GM18907 (cell line): ENCODE measurements at regions not wholly inside any gene's neighbourhood (a gene's known extent, or its start where the extent isn't known, plus 50 kb on each side); places are given as distances from the start of the nearest gene placed in this dataset.

Source experiments
- ATAC-seq: cut with Tn5 transposase; IDR thresholded peaks from one replicate; pipeline ENCODE4 v1.9.1; 2021; ENCODE audit warnings: mild to moderate bottlenecking, moderate library complexity; ENCODE audit not compliant: unreplicated experiment

DNA sequence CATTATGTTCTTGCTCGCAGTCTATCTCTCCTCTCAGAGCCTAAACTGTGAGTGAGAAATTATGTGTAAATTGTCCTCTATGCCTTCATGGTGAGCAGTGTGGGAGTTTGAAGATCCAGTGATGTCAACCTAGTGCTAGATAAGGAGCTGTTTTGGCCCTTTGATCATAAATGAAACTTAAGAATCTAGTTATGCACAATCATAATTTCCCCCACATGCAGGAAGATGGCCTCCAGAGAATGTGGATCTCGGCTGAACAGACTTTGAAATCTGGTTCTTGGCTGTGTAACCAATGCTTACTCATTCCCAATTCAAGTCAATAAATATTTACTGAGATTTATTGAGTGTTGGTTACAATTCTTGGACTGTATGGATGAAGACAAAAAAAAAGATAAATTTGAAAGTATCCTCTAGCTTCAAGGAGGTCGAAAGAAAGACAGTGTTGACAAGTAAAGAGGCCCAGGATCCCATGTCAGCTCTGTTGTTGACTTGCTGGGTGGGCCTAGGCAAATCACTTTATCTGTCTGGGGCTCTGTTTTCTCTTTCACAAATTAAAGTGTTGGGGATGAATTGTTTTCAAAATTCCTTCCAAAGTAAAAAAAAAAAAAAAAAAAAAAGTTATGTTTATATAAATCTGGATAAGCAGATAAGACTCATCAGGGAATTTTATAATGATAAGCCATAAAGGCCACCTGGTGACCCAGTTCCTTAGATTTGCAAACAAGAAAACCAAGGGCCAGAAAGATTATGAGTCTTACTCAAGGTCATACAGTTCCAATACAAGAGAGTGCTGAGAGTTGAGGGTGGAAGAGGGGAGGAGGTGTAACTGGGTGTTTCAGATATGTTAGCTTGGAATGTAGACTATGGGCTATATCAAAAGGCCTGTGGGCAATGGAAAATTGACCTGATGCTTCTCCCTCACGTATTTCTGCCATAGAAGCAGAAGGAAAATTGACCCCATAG, 969.9 kb downstream of the KCNMA1 start:
- no peak for ATAC-seq

DNA sequence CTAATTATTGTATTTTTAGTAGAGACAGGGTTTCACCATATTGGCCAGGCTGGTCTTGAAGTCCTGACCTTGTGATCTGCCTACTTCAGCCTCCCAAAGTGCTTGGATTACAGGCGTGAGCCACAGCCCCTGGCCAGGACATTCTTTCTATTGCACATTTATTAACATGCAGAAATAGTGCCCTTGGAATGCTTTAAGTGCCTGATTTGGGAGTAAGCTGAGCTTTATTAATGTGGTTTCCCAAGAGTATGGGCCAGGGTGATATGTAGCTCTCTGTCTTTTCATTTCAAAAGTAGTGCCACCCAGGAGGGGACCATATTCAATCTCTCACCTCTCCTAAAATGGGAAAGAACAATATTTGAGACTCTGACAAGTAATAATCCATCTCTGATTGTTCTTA, 970.7 kb downstream of the KCNMA1 start:
- ATAC-seq = no peak

DNA sequence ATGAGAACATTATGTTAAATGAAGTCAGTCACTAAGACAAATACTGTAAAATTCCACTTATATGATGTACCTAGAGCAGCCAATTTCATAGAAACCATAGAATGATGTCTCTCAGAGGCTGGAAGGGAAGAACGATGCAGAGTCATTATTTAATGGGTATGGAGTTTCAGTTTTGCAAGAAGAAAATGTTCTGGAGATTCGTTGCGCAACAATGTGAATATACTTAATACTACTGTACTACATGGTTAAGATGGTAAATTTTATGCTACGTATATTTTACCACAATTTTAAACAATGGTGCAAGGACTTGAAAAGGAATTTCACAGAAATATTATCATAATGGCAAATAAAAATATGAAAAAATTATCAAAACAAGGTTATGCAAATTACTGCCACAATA, 972.6 kb downstream of the KCNMA1 start:
- no peak for ATAC-seq

DNA sequence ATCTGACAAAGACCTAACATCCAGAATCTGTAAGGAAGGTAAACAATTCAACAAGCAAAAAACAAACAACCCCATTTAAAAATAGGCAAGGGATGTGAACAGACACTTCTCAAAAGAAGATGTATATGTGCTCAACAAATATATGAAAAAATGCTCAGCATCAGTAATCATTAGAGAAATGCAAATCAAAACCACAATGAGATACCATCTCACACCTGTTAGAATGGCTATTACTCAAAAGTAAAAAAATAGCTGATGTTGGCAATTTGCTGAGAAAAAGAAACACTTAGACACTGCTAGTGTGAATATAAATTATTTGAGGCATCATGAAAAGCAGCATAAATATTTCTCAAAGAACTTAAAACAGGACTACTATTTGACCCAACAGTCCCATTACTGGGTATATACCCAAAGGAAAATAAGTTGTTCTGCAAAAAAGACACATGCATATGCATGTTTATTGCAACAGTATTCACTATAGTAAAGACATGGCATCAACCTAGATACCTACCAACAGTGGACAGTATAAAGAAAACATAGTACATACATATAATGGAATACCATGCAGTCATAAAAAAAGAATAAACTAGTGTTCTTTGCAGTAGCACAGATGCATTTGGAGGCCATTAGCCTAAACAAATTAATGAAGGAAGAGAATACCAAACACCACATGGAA, 980.1 kb downstream of the KCNMA1 start:
- no peak for ATAC-seq

DNA sequence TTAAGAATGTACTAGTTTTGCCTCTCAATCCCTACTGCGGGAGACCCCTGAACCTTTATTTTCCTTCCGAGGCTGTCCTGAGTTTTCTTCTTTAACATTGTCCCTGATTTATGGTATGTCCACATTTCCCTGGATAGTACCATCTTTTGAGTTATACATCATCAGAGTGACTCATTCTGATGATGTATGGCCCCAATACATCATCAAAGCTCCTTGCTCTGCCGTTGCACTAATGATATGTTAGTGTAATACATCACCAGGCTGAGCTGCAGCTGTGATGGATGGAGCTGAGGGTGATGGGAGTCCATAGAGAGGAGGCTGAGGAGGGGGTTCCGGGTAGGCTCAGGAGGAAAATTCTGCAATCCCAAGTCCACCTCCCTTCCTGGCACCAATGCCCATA, 986.5 kb downstream of the KCNMA1 start:
- no peak for ATAC-seq

DNA sequence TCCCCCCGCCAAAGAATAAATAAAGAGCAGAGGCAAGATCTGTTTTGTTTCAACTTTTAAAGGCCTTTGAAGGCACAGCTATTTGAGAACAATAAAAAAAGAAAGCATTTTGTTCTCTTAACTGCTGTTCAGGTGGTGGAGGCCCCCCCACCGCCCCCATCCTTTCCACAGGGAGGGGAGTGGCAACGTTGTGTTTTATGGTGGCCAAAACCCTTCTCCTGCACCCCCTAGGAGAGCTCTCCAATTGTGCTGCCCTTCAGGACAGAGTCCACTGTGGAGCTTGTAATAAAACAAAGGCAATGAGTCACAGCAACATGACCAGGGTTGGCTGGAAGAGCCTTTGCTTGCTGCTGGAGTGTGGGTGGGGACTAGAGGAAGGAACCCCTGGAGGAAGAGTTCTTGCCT, 987.9 kb downstream of the KCNMA1 start:
- no peak for ATAC-seq

DNA sequence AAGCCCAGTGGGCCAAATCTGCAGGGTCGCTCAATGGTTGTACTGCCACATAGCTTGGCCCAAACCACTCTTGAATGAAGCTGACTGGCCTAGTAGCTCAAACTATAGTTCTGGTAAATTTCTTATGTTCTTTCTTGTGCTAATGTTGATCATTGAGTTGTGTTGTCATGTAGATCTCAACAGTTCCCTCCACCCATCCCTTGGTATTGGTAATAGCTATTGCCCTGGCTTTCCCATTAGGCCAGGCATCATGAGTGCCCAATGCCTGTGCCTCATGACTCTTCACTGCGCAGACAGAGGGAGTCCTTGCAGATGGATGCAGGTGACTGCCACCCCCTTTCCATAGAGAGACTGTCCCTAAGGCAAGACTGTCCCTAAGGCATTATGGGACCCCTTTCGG, 988.4 kb downstream of the KCNMA1 start:
- no peak for ATAC-seq

DNA sequence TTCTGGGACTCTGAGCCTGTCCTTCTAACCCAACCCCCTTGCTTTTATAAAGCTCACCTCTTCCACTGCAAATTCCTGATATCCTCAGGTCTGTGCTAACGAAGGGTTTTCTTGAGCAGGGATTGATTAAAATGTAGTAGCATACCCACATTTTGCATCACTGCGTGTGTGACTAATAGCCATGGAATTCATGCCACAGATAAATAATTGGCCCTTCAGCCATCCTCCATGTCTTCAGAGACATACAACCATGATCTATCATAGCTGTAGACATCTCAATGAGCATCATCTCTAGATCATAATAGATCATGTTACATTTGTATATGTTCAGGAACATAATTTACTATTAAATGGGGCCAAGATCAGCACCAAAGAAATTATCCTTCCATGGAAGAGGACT, 990.3 kb downstream of the KCNMA1 start:
- ATAC-seq = no peak

DNA sequence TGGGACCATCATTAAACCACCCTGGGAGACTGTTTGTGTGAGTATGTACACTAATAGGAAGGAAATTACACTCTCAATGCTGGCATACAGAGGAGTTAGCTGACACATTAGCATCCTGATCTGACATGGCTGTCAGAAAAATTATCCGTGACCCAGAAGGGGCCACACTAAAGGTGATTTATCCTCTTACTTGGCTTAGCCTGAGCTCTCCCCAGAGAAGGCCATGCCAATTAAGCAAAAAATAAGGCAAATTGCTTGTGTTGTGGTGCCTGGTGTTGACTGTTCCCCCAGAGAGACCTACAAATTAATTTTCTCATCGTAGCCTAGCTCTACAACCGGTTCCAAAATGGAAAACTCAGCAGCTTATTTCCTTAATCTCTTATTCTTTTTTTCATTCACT, 992.3 kb downstream of the KCNMA1 start:
- ATAC-seq = no peak

DNA sequence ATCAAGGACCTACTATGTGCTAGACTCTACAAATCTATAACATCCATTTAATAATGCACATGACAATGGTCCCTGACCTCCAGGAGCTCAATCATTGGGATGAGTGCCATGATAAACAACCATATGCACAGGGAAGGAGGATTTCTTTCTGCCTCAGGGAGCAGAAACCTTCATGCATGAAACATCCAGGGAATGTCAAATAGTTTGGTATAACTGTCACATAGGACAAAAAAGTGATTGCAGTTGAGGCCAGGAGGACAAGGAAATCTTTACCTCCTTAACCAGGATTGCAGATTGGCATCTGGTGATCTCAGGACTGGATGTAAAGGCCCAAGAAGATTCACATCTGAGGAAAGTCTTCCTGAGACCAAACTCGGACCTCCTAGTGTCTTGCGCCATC, 993.1 kb downstream of the KCNMA1 start:
- no peak for ATAC-seq

DNA sequence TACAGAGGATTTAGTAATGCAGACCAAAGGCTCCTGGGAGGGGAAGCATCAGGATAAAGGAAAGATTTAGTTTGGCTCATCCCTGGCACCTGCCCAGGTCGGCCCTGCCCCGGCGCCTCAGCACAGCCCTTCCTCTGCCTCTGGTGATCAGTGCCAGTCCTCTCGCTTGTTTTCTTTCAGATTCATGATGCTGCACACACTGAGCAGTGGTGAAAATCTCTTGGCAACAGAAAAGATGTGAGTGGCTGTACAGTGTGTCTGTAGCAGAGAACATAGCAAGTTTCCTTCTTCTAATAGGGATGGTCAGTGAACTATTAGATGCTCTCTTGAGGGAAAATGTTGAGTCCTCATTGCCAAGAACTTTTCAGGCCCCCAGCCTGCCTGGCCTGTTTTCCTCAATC, 994.1 kb downstream of the KCNMA1 start:
- ATAC-seq = no peak

DNA sequence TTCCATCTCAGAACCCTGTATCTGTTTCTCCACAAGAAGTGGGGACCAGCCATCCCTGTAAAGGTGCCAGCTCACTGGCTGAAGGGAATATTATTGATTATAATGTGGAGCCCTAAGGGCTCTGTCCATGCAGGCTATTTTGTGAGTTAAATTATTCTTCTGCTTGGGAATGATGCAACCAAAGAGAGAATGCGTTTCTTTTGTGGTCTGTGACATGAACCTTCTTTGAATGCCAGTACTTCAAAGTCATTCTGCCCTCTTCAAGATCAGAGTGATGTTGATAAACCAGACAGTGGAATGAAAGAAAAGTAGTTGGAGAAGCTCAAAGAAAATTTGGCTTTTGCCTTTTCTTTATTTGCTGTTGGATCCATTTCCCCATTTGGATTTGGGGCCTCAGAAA, 995.2 kb downstream of the KCNMA1 start:
- ATAC-seq = no peak

DNA sequence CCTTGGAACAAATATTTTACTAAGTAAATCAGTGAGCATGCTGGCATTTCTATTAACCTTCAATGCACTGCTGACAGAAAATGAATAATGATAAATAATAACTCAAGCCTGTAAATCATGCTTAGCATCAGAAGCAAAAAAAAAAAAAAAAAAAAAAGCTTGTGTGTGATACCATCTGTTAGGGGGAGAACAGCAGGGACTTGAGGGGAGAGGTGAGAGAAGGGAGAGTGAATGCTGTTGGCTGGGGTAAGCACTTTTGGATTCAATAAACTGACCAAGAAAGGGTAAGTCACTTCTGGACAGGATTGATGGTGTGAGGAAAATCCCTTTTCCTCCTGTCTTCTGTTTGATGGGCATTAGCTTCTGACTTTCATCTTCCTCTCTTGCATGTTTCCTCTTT, 996.4 kb downstream of the KCNMA1 start:
- ATAC-seq = no peak

DNA sequence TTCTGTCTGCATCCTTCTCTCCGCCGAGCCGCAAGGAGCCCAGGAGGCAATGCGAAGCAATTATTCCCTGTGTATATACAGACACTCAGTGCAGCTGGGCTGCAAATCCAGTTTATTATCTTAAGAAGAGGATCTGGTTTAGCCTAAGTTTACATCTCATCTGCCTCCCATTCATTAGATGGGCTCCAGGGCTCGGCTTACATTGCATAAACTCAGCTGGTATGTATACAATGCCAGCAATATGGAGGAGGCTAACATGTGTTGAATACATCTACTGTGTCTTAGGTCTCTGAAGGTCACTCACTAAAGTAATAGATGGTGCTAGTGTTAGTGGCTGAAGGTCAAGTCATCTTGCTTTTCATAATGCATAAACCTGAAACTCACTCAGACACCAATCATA, 996.8 kb downstream of the KCNMA1 start:
- no peak for ATAC-seq

DNA sequence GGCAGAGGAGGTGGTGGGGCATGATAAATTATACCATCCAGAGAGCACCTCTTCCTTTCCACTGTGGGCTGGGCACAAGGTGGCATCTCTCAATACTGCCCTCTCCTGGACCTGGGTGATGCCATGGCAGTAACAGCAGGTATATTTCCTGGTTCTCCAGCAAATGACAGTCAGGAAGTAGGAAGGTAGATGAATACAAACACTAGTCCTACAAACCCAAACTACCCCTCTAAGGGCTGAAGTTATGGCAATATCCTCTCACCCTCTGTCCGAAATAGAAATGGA, 1004.9 kb downstream of the KCNMA1 start:
- ATAC-seq = no peak

DNA sequence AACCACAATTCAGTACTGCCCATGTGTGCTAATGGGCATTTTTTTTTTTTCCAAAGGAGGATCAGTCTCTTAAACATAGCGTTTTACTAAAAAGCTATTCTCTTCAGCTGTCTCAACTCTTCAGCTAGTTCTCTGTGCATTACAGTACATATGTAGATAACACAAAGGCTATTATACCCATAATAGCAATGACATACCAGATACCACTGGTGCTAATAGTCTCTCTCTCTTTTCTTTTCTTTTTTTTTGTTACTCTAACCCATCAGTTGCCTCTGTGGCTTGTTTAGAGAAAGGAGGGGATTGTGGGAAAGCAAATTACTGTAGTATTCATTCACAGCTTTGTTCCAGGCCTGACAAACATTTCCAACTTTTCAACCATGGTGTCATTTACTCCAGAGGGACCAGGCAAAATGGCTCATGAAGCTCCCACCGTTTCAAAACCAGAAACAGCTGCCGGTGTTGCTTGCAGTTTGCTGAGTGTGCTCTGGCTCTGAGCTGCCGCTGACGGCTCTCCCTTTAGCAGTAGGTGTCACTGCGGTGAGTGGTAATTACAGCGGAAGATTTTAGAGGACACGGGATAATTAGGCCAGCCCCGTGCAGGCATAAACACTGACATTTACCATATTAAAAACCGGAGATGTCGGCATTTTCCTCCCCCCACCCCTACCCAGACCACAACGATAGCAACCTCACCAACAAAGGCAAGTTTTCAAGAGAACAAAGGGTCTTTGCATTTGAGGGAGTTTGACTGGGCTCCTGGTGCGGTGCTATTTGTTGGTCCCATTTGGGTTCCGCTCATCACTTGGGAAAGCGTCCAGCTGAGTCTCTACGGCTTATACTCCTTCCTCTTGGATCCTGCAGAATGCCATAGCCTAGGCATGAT, 1005.5 kb downstream of the KCNMA1 start:
- no peak for ATAC-seq

DNA sequence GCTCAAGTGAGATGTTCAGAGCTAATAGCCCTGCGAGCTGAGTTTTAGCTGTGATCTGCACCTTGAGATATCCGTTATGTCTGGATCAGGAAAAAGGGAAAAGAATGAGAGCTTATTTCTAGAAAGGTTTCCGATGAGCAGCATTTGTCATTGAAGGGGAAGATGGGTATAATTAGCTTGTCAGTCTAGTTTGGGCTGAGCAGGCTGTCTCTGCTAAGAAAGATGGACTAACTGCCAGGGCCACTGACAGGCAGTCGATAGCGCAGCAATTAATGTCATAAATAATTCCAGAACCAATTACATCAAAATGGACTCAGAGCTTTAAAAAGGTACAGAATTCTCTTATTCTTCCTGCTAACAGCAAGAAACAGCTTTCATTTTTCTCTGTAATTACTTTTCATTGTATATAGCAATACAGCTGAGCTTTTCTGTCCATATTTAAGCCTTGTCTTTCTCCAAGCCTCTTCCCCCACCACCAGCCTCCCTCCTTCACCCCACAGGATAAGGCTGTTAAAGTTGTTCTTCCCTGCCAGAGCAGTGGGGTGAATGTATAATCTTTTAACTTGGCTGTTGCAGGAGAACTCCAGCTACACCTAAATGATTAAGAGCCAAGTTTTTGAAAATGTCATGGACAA, 1006.5 kb downstream of the KCNMA1 start:
- ATAC-seq = no peak

DNA sequence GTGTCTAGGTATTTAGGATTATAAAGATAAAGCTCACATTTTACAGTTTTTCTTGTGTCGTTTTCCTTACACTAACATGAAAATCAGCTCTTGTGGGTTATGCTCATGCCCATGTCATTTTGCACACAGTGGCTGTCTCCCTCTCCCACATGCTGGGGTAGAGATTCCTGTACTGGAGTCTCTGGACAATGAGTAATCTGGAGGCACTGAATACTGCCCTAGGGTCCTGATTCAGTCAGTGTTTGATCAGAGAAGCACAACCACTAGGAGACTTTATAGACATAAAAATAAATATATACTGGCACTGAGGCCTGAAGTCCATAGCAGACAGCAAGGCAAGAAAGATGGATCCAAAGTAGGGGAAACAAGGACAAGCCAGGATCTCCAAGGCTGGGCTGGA, 1008.8 kb downstream of the KCNMA1 start:
- no peak for ATAC-seq

DNA sequence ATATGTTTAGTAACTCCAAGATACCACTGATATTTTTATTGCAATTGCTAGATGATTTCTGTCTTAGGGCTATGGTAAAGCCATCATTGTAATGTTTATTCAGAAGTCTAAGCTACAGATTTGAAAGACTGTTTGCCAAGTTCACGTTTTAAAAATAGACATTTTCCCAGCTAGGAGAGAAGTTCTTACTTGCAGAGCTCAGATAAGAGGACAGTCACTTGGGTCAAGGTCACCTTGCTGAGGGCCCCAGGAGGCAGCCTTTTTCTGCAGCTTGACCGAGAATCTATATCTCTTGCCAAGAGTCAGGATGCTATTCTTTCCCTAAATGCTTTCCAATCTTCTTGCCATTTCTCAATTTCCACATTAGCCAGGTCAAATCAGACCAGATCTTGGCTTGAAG, 1011.2 kb downstream of the KCNMA1 start:
- no peak for ATAC-seq

DNA sequence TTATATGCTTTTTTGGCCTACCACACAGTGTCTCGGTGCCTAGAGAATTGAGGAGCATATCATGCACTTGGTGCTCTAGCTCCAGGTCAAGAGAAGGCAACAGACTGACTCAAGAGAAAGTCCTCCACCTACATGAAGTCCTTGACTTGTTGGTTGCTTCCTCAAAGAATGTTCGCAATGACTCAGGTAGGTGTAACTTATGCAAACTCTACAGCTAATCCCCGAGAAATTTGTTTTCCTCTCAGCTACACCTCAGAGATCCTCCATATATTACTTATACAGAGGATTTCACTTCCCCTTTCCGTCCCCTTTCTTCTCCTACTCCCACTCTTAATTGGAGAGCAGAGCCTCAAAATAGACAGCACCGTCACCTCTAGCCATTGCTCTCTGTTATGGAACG, 1013.1 kb downstream of the KCNMA1 start:
- peak; percentile 78 for ATAC-seq
